ENCODE measurements at regions not wholly inside any gene's neighbourhood (a gene's known extent, or its start where the extent isn't known, plus 50 kb on each side); places are given as distances from the start of the nearest gene placed in this dataset.
A peak's percentile ranks its signal among the peaks of the same experiment; 100 is the strongest.

GRCh38 chr6:27154696-27155095 lies 92.8 kb upstream of the PRSS16 start (continued):
- TF ChIP-seq, protein P1, sequence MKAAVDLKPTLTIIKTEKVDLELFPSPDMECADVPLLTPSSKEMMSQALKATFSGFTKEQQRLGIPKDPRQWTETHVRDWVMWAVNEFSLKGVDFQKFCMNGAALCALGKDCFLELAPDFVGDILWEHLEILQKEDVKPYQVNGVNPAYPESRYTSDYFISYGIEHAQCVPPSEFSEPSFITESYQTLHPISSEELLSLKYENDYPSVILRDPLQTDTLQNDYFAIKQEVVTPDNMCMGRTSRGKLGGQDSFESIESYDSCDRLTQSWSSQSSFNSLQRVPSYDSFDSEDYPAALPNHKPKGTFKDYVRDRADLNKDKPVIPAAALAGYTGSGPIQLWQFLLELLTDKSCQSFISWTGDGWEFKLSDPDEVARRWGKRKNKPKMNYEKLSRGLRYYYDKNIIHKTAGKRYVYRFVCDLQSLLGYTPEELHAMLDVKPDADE (IDR thresholded peaks at IDR 0.05) = no peak
- no peak for TF ChIP-seq ZNF331 (CRISPR knock-in tag; IDR thresholded peaks at IDR 0.05; ENCODE audit: low read depth)
- TF ChIP-seq JUNB (IDR thresholded peaks at IDR 0.05; ENCODE audit: unreplicated experiment) = no peak

DNA sequence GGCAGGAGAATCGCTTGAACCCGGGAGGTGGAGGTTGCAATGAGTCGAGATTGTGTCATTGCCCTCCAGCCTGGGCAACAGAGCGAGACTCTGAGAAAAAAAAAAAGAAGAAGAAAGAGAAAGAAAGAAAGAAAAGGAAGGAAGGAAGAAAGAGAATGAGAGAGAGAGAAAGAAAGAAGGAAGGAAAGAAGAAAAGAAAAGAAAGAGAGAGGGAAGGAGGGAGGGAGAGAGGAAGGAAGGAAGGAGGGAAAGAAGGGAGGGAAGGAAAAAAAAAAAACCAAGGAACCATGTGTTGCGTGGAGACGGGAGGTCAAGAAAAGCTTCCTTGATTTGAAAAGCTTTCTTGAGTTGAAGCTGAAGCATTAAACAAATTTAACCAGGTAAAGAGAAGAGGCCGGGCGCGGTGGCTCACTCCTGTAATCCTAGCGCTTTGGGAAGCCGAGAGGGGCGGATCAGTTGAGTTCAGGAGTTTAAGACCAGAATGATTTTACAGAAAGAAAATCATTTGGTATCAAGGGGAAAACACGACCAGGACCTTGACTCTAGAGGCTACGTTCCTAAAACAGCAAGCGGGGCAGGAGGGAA lies 90.5 kb upstream of the PRSS16 start:
- Mint-ChIP-seq H3K9me3 (peaks cover 3% of the 10 kb centered on the region; the same call in 1 of the 3 replicates), H3K36me3 (ENCODE audit: low read depth) (no peaks in the 10 kb centered on the region), H3K27ac (peak overlapping the region; percentile 35; the same call in 1 of the 2 replicates), H3K27me3 (ENCODE audit: insufficient read depth, low read depth, poor library complexity) (peaks cover 19% of the 10 kb centered on the region), H3K4me1 (peaks cover 26% of the 10 kb centered on the region), H3K4me3 (peak overlapping the region; percentile 91)
- H3K4me3 ChIP-seq = peak overlapping the region; percentile 84
- peaks cover 20% of the 10 kb centered on the region for H3K4me1 ChIP-seq (ENCODE audit: insufficient read depth)
- peak overlapping the region; percentile 91 for H2AFZ ChIP-seq
- peak; percentile 55 for DNase-seq (ENCODE audit: low spot score)
- peaks cover 12% of the 10 kb centered on the region for H3K27me3 ChIP-seq (ENCODE audit: insufficient read depth)
- no peaks in the 10 kb centered on the region for H3K9me2 ChIP-seq (ENCODE audit: insufficient read depth)
- peak; percentile 29 for ATAC-seq
- H3K4me2 ChIP-seq = peak overlapping the region; percentile 94
- no peak overlapping the region for H3K27ac ChIP-seq (ENCODE audit: low read depth)
- no peaks in the 10 kb centered on the region; the same call in 1 of the 2 replicates for H3F3A ChIP-seq (replicated peaks; ENCODE audit: low read depth)
- H3K36me3 ChIP-seq (ENCODE audit: insufficient read depth) = no peaks in the 10 kb centered on the region
- H4K20me1 ChIP-seq (replicated peaks; ENCODE audit: insufficient read depth) = no peaks in the 10 kb centered on the region
- no peaks in the 10 kb centered on the region for H3K79me2 ChIP-seq (replicated peaks; ENCODE audit: insufficient read depth)
- TF ChIP-seq POLR2AphosphoS5 (IDR thresholded peaks at IDR 0.05; ENCODE audit: low read depth) (no peak), JUNB (IDR thresholded peaks at IDR 0.05; ENCODE audit: unreplicated experiment) (no peak), EZH2 (IDR thresholded peaks at IDR 0.05; ENCODE audit: low read depth, unreplicated experiment) (no peak), ZNF331 (CRISPR knock-in tag; IDR thresholded peaks at IDR 0.05; ENCODE audit: low read depth) (no peak), ZNF462 (CRISPR knock-in tag; IDR thresholded peaks at IDR 0.05) (no peak), STAT1 (IDR thresholded peaks at IDR 0.05; ENCODE audit: unreplicated experiment) (no peak), EZH2phosphoT487 (IDR thresholded peaks at IDR 0.05; ENCODE audit: unreplicated experiment) (no peak), CREB1 (CRISPR knock-in tag; IDR thresholded peaks at IDR 0.05; ENCODE audit: low read depth) (no peak), REST (IDR thresholded peaks at IDR 0.05; ENCODE audit: unreplicated experiment) (no peak), NANOG (IDR thresholded peaks at IDR 0.05; ENCODE audit: borderline replicate concordance) (no peak), ZNF114 (CRISPR knock-in tag; IDR thresholded peaks at IDR 0.05) (no peak)
- TF ChIP-seq, protein P1 (IDR thresholded peaks at IDR 0.05) = no peak
